ENCODE measurements at regions not wholly inside any gene's neighbourhood (a gene's known extent, or its start where the extent isn't known, plus 50 kb on each side); places are given as distances from the start of the nearest gene placed in this dataset.
"Not testable (repeated sequence)": the region's sequence is repeated elsewhere in the genome, so short reads cannot be mapped to it uniquely, and the experiment has no call there.

GRCh38 chr18:30674596-30674995, 367.9 kb downstream of the DSC3 start (continued):
- TF ChIP-seq MEF2B (IDR thresholded peaks at IDR 0.05; ENCODE audit: partially characterized antibody, poor library complexity, severe bottlenecking) (no peak), TAF1 (IDR thresholded peaks at IDR 0.05; ENCODE audit: borderline replicate concordance, low read depth, low read length) (no peak), IKZF2 (IDR thresholded peaks at IDR 0.05) (no peak), TBL1XR1 (IDR thresholded peaks at IDR 0.05; ENCODE audit: low read depth, low read length) (no peak), POLR2A (IDR thresholded peaks at IDR 0.05; ENCODE audit: low read depth, low read length) (no peak), MYB (IDR thresholded peaks at IDR 0.05; ENCODE audit: borderline replicate concordance, low read depth, low read length) (no peak), MYC (IDR thresholded peaks at IDR 0.05; ENCODE audit: insufficient read depth, insufficient read length, insufficient replicate concordance, low read length, severe bottlenecking) (no peak)

DNA sequence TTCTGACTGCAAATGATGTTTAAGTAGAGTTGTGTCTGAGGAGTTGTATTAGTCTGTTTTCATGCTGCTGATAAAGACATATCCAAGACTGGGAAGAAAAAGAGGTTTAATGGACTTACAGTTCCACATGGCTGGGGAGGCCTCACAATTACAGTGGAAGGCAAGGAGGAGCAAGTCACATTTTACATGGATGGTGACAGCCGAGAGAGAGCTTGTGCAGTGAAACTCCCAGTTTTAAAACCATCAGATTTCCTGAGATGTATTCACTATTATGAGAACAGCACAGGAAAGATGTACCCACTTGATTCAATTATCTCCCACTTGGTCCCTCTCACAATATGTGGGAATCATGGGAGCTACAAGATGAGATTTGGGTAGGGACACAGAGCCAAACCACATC, 370.1 kb downstream of the DSC3 start:
- FAIRE-seq; H2AFZ ChIP-seq (ENCODE audit: control insufficient read depth, low read depth, low read length); H3K79me2 ChIP-seq (ENCODE audit: control insufficient read depth, insufficient read depth, low read length); intact Hi-C loops (cut with micrococcal nuclease; ENCODE audit: unreplicated experiment); H3K9ac ChIP-seq (ENCODE audit: control insufficient read depth, insufficient read depth, low read length); DNase-seq (ENCODE audit: low read depth, low spot score); H3K27me3 ChIP-seq (replicated peaks in 1 of 2; ENCODE audit: control insufficient read depth in 2 of 2, insufficient read depth in 2 of 2, low read length in 1 of 2); H3K4me1 ChIP-seq (ENCODE audit: control insufficient read depth, insufficient read depth, low read length); H3K27ac ChIP-seq (ENCODE audit: control insufficient read depth, insufficient read depth); H4K20me1 ChIP-seq (ENCODE audit: control insufficient read depth, insufficient read depth); in situ Hi-C loops (cut with MboI); H3K9me3 ChIP-seq (replicated peaks; ENCODE audit: control insufficient read depth, insufficient read depth, low read length); POLR2A ChIA-PET; ATAC-seq; RAD21 ChIA-PET (ENCODE audit: unreplicated experiment); H3K4me3 ChIP-seq; H3K4me2 ChIP-seq (ENCODE audit: control insufficient read depth, insufficient read depth); BruUV-seq (replicated peaks); H3K36me3 ChIP-seq (ENCODE audit: control insufficient read depth in 2 of 2, insufficient read depth in 2 of 2, low read length in 1 of 2): not testable (repeated sequence)
- WGBS (ENCODE audit: insufficient coverage, insufficient replicate concordance, low lambda C conversion rate, missing lambda C conversion rate) = 0% methylated on average over 1 of the region's 1 CpG
- ChIA-PET SMC1A (ENCODE audit: uncharacterized antibody, unreplicated experiment) (interaction anchor here (1.4 kb wide), 1 partner anchor 10 kb away, joined by 3 read pairs; no protein-coding TSS in a partner anchor), CTCF (interaction anchor here (0.9 kb wide), 1 partner anchor 13 kb away, joined by 4 read pairs; no protein-coding TSS in a partner anchor)

- Histone ChIP-seq H3K27ac (ENCODE audit: control insufficient read depth, insufficient read depth) (no peak overlapping the region), H3K79me2 (ENCODE audit: control insufficient read depth, insufficient read depth, low read length) (no peaks in the 10 kb centered on the region), H3K4me3 (no peak overlapping the region), H3K4me1 (ENCODE audit: control insufficient read depth, insufficient read depth, low read length) (no peaks in the 10 kb centered on the region), H3K4me2 (ENCODE audit: control insufficient read depth, insufficient read depth) (no peak overlapping the region), H3K27me3 (replicated peaks in 1 of 2; ENCODE audit: control insufficient read depth in 2 of 2, insufficient read depth in 2 of 2, low read length in 1 of 2) (no peaks in the 10 kb centered on the region), H2AFZ (ENCODE audit: control insufficient read depth, low read depth, low read length) (no peak overlapping the region), H3K9me3 (replicated peaks; ENCODE audit: control insufficient read depth, insufficient read depth, low read length) (no peaks in the 10 kb centered on the region), H4K20me1 (ENCODE audit: control insufficient read depth, insufficient read depth) (no peaks in the 10 kb centered on the region), H3K9ac (ENCODE audit: control insufficient read depth, insufficient read depth, low read length) (no peak overlapping the region), H3K36me3 (ENCODE audit: control insufficient read depth in 2 of 2, insufficient read depth in 2 of 2, low read length in 1 of 2) (no peaks in the 10 kb centered on the region)
- DNase-seq (ENCODE audit: low read depth, low spot score) (no peak), FAIRE-seq (no peak), ATAC-seq (no peak)
- ChIA-PET RAD21 (ENCODE audit: unreplicated experiment) (no interaction called here), CTCF (interaction anchor here (0.6 kb wide), 1 partner anchor 1351 kb away, joined by 3 read pairs; no protein-coding TSS in a partner anchor), SMC1A (ENCODE audit: uncharacterized antibody, unreplicated experiment) (no interaction called here), POLR2A (interaction anchor here (0.6 kb wide), 1 partner anchor 98 kb away, joined by 3 read pairs; no protein-coding TSS in a partner anchor)
- BruUV-seq (replicated peaks) = no TSS peak
- 15% methylated on average over 1 of the region's 1 CpG for WGBS (ENCODE audit: insufficient coverage, insufficient replicate concordance, low lambda C conversion rate, missing lambda C conversion rate)
- intact Hi-C loops (cut with micrococcal nuclease; ENCODE audit: unreplicated experiment) = no loop called here
- in situ Hi-C loops (cut with MboI) = no loop called here
- TF ChIP-seq CREB1 (IDR thresholded peaks at IDR 0.05; ENCODE audit: low read depth) (no peak), ZNF217 (IDR thresholded peaks at IDR 0.05) (no peak), ZZZ3 (IDR thresholded peaks at IDR 0.05; ENCODE audit: control insufficient read depth, insufficient read length, low read depth) (no peak), SKIL (IDR thresholded peaks at IDR 0.05; ENCODE audit: low read depth, poor library complexity, severe bottlenecking) (no peak), CHD4 (IDR thresholded peaks at IDR 0.05) (no peak), RBBP5 (conservative IDR thresholded peaks at IDR 0.05) (no peak), RAD51 (IDR thresholded peaks at IDR 0.05) (no peak), HDAC6 (IDR thresholded peaks at IDR 0.05; ENCODE audit: unreplicated experiment) (no peak), PML (IDR thresholded peaks at IDR 0.05; ENCODE audit: low read length) (no peak), POLR2AphosphoS2 (IDR thresholded peaks at IDR 0.05; ENCODE audit: low read depth, low read length) (no peak), KLF5 (IDR thresholded peaks at IDR 0.05; ENCODE audit: partially characterized antibody) (no peak)
These were observed 384.2 kb downstream of the DSC3 start for GRCh38 chr18:30658306-30658705.
